Esophagus muscularis mucosa (tissue), 4 donors: ENCODE measurements at regions not wholly inside any gene's neighbourhood (a gene's known extent, or its start where the extent isn't known, plus 50 kb on each side); places are given as distances from the start of the nearest gene placed in this dataset.

Source experiments
- DNase-seq: peaks from one replicate; pipeline ENCODE4 v3.0.0-alpha.2; 2017; ENCODE audit errors: extremely low spot score
- H3K27ac ChIP-seq, 4 donors: fragments of 200-600 bp; sonication (generic); replicated peaks in 1 of 4; 1 replicate in 3 of 4; 2 replicates in 1 of 4; pipeline ENCODE4 v1.5.1; 2016 to 2019; ENCODE audit warnings: mild to moderate bottlenecking in 1 of 4
- H3K27me3 ChIP-seq, 4 donors: fragments of 200-600 bp; sonication (generic); one replicate each; pipeline versions ENCODE4 v1.5.1 to v1.6.0; 2016 to 2019
- H3K36me3 ChIP-seq, 4 donors: fragments of 200-600 bp; sonication (generic); one replicate each; pipeline ENCODE4 v1.5.1; 2016 to 2019
- H3K4me1 ChIP-seq, 4 donors: fragments of 200-600 bp; sonication (generic); one replicate each; pipeline ENCODE4 v1.5.1; 2016 to 2019
- H3K4me3 ChIP-seq, 4 donors: fragments of 200-600 bp; sonication (generic); 1 replicate in 2 of 4; 2 replicates in 2 of 4; pipeline ENCODE4 v1.5.1; 2016 to 2019; ENCODE audit warnings: mild to moderate bottlenecking in 4 of 4, moderate library complexity in 1 of 4
- H3K9me3 ChIP-seq, 4 donors: fragments of 200-600 bp; sonication (generic); 1 replicate in 3 of 4; 2 replicates in 1 of 4; pipeline ENCODE4 v1.5.1; 2016 to 2019
- EP300 ChIP-seq: sonication (generic); formaldehyde crosslinking; IDR thresholded peaks from one replicate; pipeline ENCODE4 v1.6.1; 2017; ENCODE audit warnings: antibody characterized with exemption
- POLR2A ChIP-seq: fragments of 450-650 bp; IDR thresholded peaks from one replicate; pipeline ENCODE4 v1.6.1; 2017; ENCODE audit warnings: antibody characterized with exemption, moderate library complexity, mild to moderate bottlenecking, low read depth
- POLR2AphosphoS5 ChIP-seq, 2 donors: sonication (generic); formaldehyde crosslinking; IDR thresholded peaks; one replicate each; pipeline ENCODE4 v1.6.1; 2017; ENCODE audit warnings: antibody characterized with exemption in 2 of 2
- WGBS: methylation state at CpG from one replicate; pipeline ENCODE4 v1.1.5; 2018; 5-methylcytosine and 5-hydroxymethylcytosine counted together
- intact Hi-C: fragments of 100-400 bp; cut with DNase I; formaldehyde crosslinking; loops from one replicate; pipeline ENCODE4 v1.15.1; 2023
- TF ChIP-seq, protein P1 (sequence below), 3 experiments: fragments of 200-600 bp in 2 of 3; fragments of 450-650 bp in 1 of 3; sonication (generic) in 2 of 3; IDR thresholded peaks; one replicate each; pipeline ENCODE4 v1.5.1; 2017 to 2019; ENCODE audit warnings: antibody characterized with exemption in 3 of 3, mild to moderate bottlenecking in 2 of 3, moderate library complexity in 1 of 3

DNA sequence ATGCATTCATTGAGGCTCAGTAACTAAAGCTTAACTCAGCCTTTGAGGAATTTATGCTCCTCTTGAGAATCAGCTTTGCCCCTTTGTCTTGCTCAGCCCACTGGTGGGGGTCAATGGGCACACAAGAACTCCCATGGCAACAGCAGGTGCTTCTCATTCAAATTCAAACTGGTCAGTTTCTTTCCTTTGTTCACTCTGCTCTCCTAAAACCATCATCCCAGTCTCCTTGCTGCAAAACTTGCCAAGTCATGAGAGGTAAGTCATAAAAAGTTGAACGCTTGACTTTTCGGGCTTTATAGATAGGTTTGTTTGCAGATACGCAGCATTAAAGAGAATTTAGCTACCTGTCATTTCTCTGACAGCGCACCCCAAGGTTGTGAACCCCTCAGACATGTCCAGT is 146.8 kb downstream of the TFAP2A start:
- 69% methylated on average over 4 of the region's 4 CpGs for WGBS
- intact Hi-C loops = no loop called here
- H3K27me3 ChIP-seq = peaks cover 0 to 6% (median 0%) of the 10 kb centered on the region in 4 donors
- no peaks in the 10 kb centered on the region for H3K36me3 ChIP-seq
- no peak for TF ChIP-seq POLR2AphosphoS5 (IDR thresholded peaks at IDR 0.05)
- TF ChIP-seq, protein P1, sequence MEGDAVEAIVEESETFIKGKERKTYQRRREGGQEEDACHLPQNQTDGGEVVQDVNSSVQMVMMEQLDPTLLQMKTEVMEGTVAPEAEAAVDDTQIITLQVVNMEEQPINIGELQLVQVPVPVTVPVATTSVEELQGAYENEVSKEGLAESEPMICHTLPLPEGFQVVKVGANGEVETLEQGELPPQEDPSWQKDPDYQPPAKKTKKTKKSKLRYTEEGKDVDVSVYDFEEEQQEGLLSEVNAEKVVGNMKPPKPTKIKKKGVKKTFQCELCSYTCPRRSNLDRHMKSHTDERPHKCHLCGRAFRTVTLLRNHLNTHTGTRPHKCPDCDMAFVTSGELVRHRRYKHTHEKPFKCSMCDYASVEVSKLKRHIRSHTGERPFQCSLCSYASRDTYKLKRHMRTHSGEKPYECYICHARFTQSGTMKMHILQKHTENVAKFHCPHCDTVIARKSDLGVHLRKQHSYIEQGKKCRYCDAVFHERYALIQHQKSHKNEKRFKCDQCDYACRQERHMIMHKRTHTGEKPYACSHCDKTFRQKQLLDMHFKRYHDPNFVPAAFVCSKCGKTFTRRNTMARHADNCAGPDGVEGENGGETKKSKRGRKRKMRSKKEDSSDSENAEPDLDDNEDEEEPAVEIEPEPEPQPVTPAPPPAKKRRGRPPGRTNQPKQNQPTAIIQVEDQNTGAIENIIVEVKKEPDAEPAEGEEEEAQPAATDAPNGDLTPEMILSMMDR (IDR thresholded peaks at IDR 0.05) = no peak
- H3K9me3 ChIP-seq = no peaks in the 10 kb centered on the region
- H3K4me1 ChIP-seq = peaks cover 0 to 13% (median 7%) of the 10 kb centered on the region in 4 donors
- H3K27ac ChIP-seq = no peak overlapping the region
- H3K4me3 ChIP-seq = no peak overlapping the region
- DNase-seq = no peak

DNA sequence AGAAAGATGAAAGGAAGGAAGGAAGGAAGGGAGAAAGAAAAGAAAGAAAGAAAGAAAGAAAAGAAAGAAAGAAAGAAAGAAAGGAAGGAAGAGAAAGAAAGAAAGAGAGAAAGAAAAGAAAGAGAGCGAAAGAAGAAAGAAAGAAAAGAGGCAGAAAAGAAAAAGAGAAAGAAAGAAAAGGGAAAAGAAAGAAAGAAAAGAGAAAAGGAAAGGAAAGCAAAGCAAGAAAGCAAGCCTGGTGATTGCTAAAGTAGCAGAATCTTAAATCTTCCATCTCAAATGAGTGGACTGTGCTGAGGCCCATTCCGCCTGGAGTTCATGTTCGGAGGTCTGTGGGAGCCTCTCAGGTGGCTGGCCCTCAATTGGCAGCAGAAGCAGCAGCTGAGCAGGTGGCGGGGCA is 148.4 kb downstream of the TFAP2A start:
- Histone ChIP-seq H3K4me1 (peaks cover 0 to 8% (median 6%) of the 10 kb centered on the region in 4 donors), H3K9me3 (no peaks in the 10 kb centered on the region), H3K36me3 (no peaks in the 10 kb centered on the region), H3K27me3 (peaks cover 0 to 6% (median 0%) of the 10 kb centered on the region in 4 donors), H3K27ac (no peak overlapping the region), H3K4me3 (no peak overlapping the region)
- TF ChIP-seq POLR2A = no peak
- TF ChIP-seq EP300 = no peak
- no peak for TF ChIP-seq POLR2AphosphoS5 (IDR thresholded peaks at IDR 0.05)
- TF ChIP-seq, protein P1 (IDR thresholded peaks at IDR 0.05) = no peak
- no peak for DNase-seq
- 68% methylated on average over 4 of the region's 4 CpGs for WGBS
- intact Hi-C loops = no loop called here

DNA sequence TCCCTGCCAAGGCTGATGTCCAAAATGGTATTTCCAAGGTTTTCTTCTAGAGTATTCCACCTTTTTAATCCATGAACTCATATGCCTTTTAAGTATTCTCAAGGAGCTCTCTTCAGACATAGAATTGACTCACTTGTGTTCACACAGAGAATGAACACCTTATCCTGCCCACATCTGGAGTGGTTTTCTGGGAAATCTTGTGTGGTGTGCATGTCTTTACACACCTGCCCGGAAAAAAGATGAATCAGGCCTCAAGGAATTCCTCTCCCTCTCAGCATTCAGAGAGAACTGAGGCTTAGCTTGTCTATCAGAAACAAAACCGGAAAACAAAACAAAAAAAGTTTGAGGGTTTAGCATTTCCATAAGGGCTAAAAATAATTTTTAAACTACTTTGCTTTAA is 148.8 kb downstream of the TFAP2A start:
- H3K9me3 ChIP-seq = no peaks in the 10 kb centered on the region
- no peak overlapping the region for H3K27ac ChIP-seq
- DNase-seq = no peak
- H3K4me3 ChIP-seq = no peak overlapping the region
- no peaks in the 10 kb centered on the region for H3K36me3 ChIP-seq
- intact Hi-C loops = no loop called here
- WGBS = 69% methylated on average over 2 of the region's 2 CpGs
- peaks cover 0 to 6% (median 0%) of the 10 kb centered on the region in 4 donors for H3K27me3 ChIP-seq
- H3K4me1 ChIP-seq = peaks cover 0 to 8% (median 5%) of the 10 kb centered on the region in 4 donors
- TF ChIP-seq EP300 (no peak), POLR2AphosphoS5 (IDR thresholded peaks at IDR 0.05) (no peak), POLR2A (no peak)
- TF ChIP-seq, protein P1 (IDR thresholded peaks at IDR 0.05) = no peak

DNA sequence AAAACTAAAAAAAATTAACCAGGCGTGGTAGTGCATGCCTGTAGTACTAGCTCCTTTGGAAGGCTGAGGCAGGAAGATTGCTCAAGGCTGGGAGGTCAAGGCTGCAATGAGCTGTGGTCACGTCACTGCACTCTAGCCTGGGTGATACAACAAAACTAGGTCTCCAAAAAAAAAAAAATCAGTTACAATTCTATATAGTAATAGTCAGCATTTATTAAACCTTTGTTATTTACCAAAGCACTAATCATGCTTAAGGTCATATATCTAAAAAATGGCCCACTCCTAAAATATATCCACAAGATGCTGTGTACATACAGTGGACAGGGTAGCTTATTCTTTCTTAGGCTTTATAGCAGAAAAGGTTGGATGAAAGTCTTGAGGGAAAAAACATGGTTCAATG is 152.4 kb downstream of the TFAP2A start:
- no peaks in the 10 kb centered on the region for H3K9me3 ChIP-seq
- WGBS = 93% methylated on average over 2 of the region's 2 CpGs
- DNase-seq = no peak
- no peak overlapping the region for H3K4me3 ChIP-seq
- H3K27me3 ChIP-seq = peaks cover 0 to 3% (median 0%) of the 10 kb centered on the region in 4 donors
- no peaks in the 10 kb centered on the region for H3K36me3 ChIP-seq
- intact Hi-C loops = no loop called here
- H3K4me1 ChIP-seq = no peaks in the 10 kb centered on the region
- no peak overlapping the region for H3K27ac ChIP-seq
- TF ChIP-seq EP300 (no peak), POLR2AphosphoS5 (IDR thresholded peaks at IDR 0.05) (no peak), POLR2A (no peak)
- TF ChIP-seq, protein P1 (IDR thresholded peaks at IDR 0.05) = no peak

DNA sequence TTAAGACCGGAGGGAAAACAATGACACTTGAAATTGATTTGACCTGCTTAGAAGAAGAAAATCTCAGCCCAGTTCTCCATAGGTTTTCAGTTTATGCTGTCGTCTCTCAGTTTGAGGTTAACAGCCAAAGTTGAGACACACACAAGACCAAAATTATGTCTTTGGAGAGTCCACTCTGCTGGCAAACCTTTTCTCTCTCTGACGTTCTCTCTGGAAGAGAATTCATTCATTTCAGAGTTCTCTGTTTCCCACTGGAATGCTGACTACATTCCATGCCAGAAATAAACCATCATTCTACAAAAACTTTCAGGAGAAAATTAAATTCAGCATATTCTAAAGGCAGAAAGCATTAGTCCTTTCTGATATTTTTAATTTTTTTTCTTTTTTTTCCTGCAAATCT is 155.2 kb downstream of the TFAP2A start:
- H3K4me1 ChIP-seq = no peaks in the 10 kb centered on the region
- intact Hi-C loops = no loop called here
- TF ChIP-seq POLR2A (no peak), POLR2AphosphoS5 (IDR thresholded peaks at IDR 0.05) (no peak), EP300 (no peak)
- TF ChIP-seq, protein P1 (IDR thresholded peaks at IDR 0.05) = no peak
- H3K4me3 ChIP-seq = no peak overlapping the region
- no peaks in the 10 kb centered on the region for H3K27me3 ChIP-seq
- no peaks in the 10 kb centered on the region for H3K9me3 ChIP-seq
- H3K36me3 ChIP-seq = no peaks in the 10 kb centered on the region
- 39% methylated on average over 3 of the region's 3 CpGs for WGBS
- no peak overlapping the region for H3K27ac ChIP-seq
- no peak for DNase-seq
